Upper lobe of left lung (tissue), 4 donors: ENCODE measurements at regions not wholly inside any gene's neighbourhood (a gene's known extent, or its start where the extent isn't known, plus 50 kb on each side); places are given as distances from the start of the nearest gene placed in this dataset.

Experiments used
- CTCF ChIP-seq, 6 experiments: fragments of 450-650 bp in 4 of 6; fragments of 200-600 bp in 2 of 6; sonication (generic) in 2 of 6; IDR thresholded peaks; one replicate each; pipeline ENCODE4 v1.5.1; 2016 to 2019; ENCODE audit warnings: antibody characterized with exemption in 6 of 6
- EP300 ChIP-seq, 4 donors: sonication (generic); formaldehyde crosslinking; IDR thresholded peaks; one replicate each; pipeline ENCODE4 v1.5.1; 2017; ENCODE audit warnings: antibody characterized with exemption in 4 of 4, control low read depth in 2 of 4
- POLR2A ChIP-seq, 4 donors: fragments of 450-650 bp; IDR thresholded peaks; one replicate each; pipeline ENCODE4 v1.5.1; 2016 to 2017; ENCODE audit warnings: antibody characterized with exemption in 4 of 4, mild to moderate bottlenecking in 2 of 4
- POLR2AphosphoS5 ChIP-seq, 2 donors: sonication (generic); formaldehyde crosslinking; IDR thresholded peaks; one replicate each; pipeline ENCODE4 v1.5.1; 2017; ENCODE audit warnings: antibody characterized with exemption in 2 of 2

- TF ChIP-seq CTCF (IDR thresholded peaks at IDR 0.05), result no peak
- TF ChIP-seq POLR2A (IDR thresholded peaks at IDR 0.05), result no peak
- TF ChIP-seq EP300 (IDR thresholded peaks at IDR 0.05), result no peak
- no peak for TF ChIP-seq POLR2AphosphoS5 (IDR thresholded peaks at IDR 0.05)
These were observed 206.1 kb downstream of the HAUS1 start for GRCh38 chr18:46310258-46310657.
